ENCODE measurements at regions not wholly inside any gene's neighbourhood (a gene's known extent, or its start where the extent isn't known, plus 50 kb on each side); places are given as distances from the start of the nearest gene placed in this dataset.

DNA sequence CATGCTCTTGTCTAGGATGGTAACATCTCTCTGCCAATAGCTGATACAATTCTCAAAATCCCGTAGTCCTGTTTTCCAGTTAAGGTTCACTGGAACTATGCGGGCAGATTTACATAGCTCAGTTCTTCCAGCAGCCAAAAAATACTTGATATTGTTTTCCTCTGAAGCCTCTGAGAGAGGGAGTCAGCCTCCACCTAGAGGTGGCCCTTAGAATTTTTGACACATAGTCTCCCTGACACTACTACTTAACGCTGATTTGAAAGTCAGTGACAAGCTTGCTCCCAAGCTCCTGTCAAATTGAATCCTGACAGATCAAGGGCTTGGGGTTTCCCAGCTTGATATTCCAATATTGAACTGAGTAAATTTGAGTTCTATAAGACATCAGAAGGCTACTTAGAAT, 1780.1 kb downstream of the TP53TG3F start:
- Mint-ChIP-seq H3K4me1 (no peaks in the 10 kb centered on the region), H3K4me3 (no peak overlapping the region), H3K9me3 (peaks cover 69% of the 10 kb centered on the region), H3K27me3 (ENCODE audit: low read depth) (no peaks in the 10 kb centered on the region), H3K27ac (no peak overlapping the region), H3K36me3 (no peaks in the 10 kb centered on the region)
- no peak for DNase-seq (ENCODE audit: low spot score in 2 of 2, unreplicated experiment in 2 of 2)
- TF ChIP-seq, protein P1, sequence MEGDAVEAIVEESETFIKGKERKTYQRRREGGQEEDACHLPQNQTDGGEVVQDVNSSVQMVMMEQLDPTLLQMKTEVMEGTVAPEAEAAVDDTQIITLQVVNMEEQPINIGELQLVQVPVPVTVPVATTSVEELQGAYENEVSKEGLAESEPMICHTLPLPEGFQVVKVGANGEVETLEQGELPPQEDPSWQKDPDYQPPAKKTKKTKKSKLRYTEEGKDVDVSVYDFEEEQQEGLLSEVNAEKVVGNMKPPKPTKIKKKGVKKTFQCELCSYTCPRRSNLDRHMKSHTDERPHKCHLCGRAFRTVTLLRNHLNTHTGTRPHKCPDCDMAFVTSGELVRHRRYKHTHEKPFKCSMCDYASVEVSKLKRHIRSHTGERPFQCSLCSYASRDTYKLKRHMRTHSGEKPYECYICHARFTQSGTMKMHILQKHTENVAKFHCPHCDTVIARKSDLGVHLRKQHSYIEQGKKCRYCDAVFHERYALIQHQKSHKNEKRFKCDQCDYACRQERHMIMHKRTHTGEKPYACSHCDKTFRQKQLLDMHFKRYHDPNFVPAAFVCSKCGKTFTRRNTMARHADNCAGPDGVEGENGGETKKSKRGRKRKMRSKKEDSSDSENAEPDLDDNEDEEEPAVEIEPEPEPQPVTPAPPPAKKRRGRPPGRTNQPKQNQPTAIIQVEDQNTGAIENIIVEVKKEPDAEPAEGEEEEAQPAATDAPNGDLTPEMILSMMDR (IDR thresholded peaks at IDR 0.05; ENCODE audit: unreplicated experiment): no peak

DNA sequence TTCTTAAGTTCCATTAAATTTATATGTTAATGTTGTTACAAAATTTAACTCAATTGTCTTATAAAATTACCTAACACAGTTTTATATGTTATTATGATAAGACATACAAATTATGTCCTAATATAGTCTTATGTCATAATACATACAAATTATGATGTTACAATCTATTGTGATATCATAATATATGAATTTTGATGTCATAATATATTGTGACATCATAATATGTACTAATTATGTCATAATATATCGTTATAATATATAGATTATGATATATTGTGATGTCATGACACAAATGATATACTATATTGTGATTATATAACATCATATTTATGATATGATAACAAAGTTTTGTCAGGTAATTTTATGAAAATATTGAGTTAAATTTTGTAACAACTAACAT, 1789.6 kb downstream of the TP53TG3F start:
- no peak for DNase-seq (ENCODE audit: low spot score in 2 of 2, unreplicated experiment in 2 of 2)
- no peak overlapping the region for H3K4me3 Mint-ChIP-seq
- H3K4me1 Mint-ChIP-seq: no peaks in the 10 kb centered on the region
- TF ChIP-seq, protein P1 (IDR thresholded peaks at IDR 0.05; ENCODE audit: unreplicated experiment): no peak
- no peak overlapping the region for H3K27ac Mint-ChIP-seq
- peaks cover 61% of the 10 kb centered on the region for H3K9me3 Mint-ChIP-seq
- H3K27me3 Mint-ChIP-seq (ENCODE audit: low read depth): no peaks in the 10 kb centered on the region
- H3K36me3 Mint-ChIP-seq: no peaks in the 10 kb centered on the region

DNA sequence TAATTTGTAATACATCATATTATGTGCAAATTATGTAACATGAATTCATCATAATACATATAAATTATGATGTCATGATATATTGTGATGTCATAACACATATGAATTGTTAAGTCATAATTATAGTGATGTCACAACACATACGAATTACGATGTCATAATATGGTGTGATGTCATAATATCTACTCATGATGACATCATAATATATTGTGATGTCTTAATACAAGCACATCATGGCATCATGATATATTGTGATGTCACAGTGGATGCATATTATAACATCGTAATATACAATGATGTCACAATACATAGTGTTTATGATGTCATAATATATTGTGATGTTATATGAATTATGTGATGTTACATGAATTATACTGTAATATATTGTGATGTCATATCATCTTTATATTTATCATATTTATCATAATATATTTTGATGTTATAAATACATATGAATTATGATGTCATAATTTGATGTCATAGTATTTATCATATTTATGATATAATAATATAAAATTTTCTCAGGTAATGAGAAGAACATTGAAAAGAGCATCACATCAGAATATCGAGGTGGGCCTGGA, 1793.0 kb downstream of the TP53TG3F start:
- H3K9me3 Mint-ChIP-seq: peaks cover 54% of the 10 kb centered on the region

DNA sequence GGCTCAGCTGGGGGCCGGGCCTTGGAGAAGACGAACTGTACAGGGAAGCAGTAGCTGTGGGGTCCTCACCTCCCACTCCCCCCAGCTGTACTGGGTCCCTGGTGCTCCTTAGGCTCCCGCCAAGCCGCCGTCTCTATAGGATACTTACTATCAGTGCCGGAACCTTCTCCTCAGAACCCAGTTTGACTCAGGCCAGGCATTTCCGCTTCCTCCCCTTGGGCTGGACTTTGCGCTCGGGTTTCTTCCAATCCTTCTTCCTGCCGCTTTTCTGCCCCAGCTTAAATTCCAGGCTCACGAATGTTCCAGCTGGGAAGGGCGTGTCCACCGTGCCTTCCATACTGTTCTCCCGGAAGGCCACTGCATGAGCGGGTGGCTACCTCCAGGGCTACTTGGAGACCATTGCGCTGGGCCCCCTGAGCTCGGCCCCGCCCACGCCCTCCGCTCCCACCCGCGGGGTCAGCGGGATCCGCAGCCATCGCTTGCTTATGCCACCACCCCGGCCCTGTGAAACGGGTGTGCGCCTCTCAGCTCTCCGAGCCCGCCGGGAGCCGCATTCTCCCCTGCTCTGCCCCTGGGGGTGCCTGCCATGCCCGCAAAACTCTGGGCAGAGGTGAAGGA, 1795.9 kb downstream of the TP53TG3F start:
- Mint-ChIP-seq H3K4me3 (no peak overlapping the region), H3K36me3 (peaks cover 3% of the 10 kb centered on the region), H3K4me1 (no peaks in the 10 kb centered on the region), H3K27me3 (ENCODE audit: low read depth) (no peaks in the 10 kb centered on the region), H3K9me3 (peaks cover 61% of the 10 kb centered on the region), H3K27ac (no peak overlapping the region)
- no peak for DNase-seq (ENCODE audit: low spot score in 2 of 2, unreplicated experiment in 2 of 2)
- TF ChIP-seq, protein P1 (IDR thresholded peaks at IDR 0.05; ENCODE audit: unreplicated experiment): no peak

More for the DNA sequence above, 1793.0 kb downstream of the TP53TG3F start:
- TF ChIP-seq, protein P1 (IDR thresholded peaks at IDR 0.05; ENCODE audit: unreplicated experiment): no peak
- no peak overlapping the region for H3K4me3 Mint-ChIP-seq
- no peak overlapping the region for H3K27ac Mint-ChIP-seq
- H3K36me3 Mint-ChIP-seq: peaks cover 3% of the 10 kb centered on the region
- no peak for DNase-seq (ENCODE audit: low spot score in 2 of 2, unreplicated experiment in 2 of 2)
- no peaks in the 10 kb centered on the region for H3K4me1 Mint-ChIP-seq
- H3K27me3 Mint-ChIP-seq (ENCODE audit: low read depth): no peaks in the 10 kb centered on the region

DNA sequence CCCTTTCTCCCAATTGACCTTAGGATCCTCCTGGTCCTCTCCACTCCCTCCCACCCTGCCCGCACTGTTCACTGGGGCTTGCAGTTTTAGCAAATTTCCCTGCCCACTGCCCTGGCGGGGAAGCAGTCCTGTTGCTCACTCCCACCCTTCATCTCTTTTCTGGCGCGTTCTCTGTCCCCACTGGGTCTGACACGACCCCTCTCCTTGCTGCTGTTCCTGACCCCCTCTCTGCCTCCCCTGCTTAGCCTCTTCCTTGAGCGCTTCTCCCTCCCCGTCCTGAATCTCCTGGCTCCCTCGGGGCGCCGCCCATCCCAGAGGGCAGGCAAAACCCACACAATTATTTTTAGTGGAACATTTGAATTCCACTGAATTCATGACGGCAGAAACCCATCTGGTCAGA, 1796.4 kb downstream of the TP53TG3F start:
- Mint-ChIP-seq H3K36me3 (peaks cover 3% of the 10 kb centered on the region), H3K27ac (no peak overlapping the region), H3K4me1 (no peaks in the 10 kb centered on the region), H3K4me3 (no peak overlapping the region), H3K27me3 (ENCODE audit: low read depth) (no peaks in the 10 kb centered on the region), H3K9me3 (peaks cover 66% of the 10 kb centered on the region)
- TF ChIP-seq, protein P1 (IDR thresholded peaks at IDR 0.05; ENCODE audit: unreplicated experiment): no peak
- no peak for DNase-seq (ENCODE audit: low spot score in 2 of 2, unreplicated experiment in 2 of 2)
